DND-41 (cell line): ENCODE measurements at regions not wholly inside any gene's neighbourhood (a gene's known extent, or its start where the extent isn't known, plus 50 kb on each side); places are given as distances from the start of the nearest gene placed in this dataset.

Source experiments
- ATAC-seq: fragments of 200-7000 bp; cut with Tn5 transposase; 3 replicates; pipeline ENCODE4 v1.9.1; 2021; ENCODE audit warnings: low read depth; ENCODE audit not compliant: insufficient read depth
- DNase-seq: peaks from one replicate; pipeline ENCODE4 v3.0.0-alpha.2; 2020
- H2AFZ ChIP-seq: 2 replicates; pipeline ENCODE4 v1.6.0; 2012; ENCODE audit warnings: low read depth, low read length
- H3K27ac ChIP-seq: 2 replicates; pipeline ENCODE4 v1.5.1; 2012; ENCODE audit warnings: low read length, inconsistent platforms
- H3K27me3 ChIP-seq: fragments of 200-600 bp; sonication (generic); 2 replicates; pipeline ENCODE4 v1.6.0; 2012; ENCODE audit warnings: low read length, mild to moderate bottlenecking, inconsistent platforms; ENCODE audit not compliant: insufficient read depth, poor library complexity
- H3K36me3 ChIP-seq: 2 replicates; pipeline ENCODE4 v1.5.1; 2012; ENCODE audit warnings: low read length, inconsistent platforms; ENCODE audit not compliant: insufficient read depth
- H3K4me1 ChIP-seq: 2 replicates; pipeline ENCODE4 v1.5.1; 2012; ENCODE audit warnings: mild to moderate bottlenecking, low read length; ENCODE audit not compliant: insufficient read depth
- H3K4me2 ChIP-seq: 2 replicates; pipeline ENCODE4 v1.6.0; 2012; ENCODE audit warnings: mild to moderate bottlenecking, moderate library complexity, low read length, inconsistent platforms; ENCODE audit not compliant: insufficient read depth
- H3K4me3 ChIP-seq, 2 experiments: fragments of 200-600 bp in 1 of 2; shearing (Covaris generic) in 1 of 2; 2 replicates each; pipeline ENCODE4 v1.5.1; 2012 to 2016; ENCODE audit warnings: inconsistent platforms in 2 of 2, low read length in 2 of 2, mild to moderate bottlenecking in 2 of 2, low read depth in 1 of 2, moderate library complexity in 1 of 2
- H3K79me2 ChIP-seq: 2 replicates; pipeline ENCODE4 v1.6.0; 2012; ENCODE audit warnings: low read length, inconsistent platforms; ENCODE audit not compliant: insufficient read depth
- H3K9ac ChIP-seq: 2 replicates; pipeline ENCODE4 v1.6.0; 2012; ENCODE audit warnings: low read depth, mild to moderate bottlenecking, inconsistent platforms, low read length, moderate library complexity
- H3K9me3 ChIP-seq: 2 replicates; pipeline ENCODE4 v1.5.1; 2012; ENCODE audit warnings: low read length, moderate library complexity, mild to moderate bottlenecking, inconsistent platforms; ENCODE audit not compliant: insufficient read depth, severe bottlenecking
- H4K20me1 ChIP-seq: 2 replicates; pipeline ENCODE4 v1.6.0; 2012; ENCODE audit warnings: low read length; ENCODE audit not compliant: insufficient read depth
- CTCF ChIP-seq: IDR thresholded peaks from 2 replicates; pipeline ENCODE4 v1.5.1; 2012; ENCODE audit warnings: borderline replicate concordance, low read length, moderate library complexity, mild to moderate bottlenecking; ENCODE audit not compliant: poor library complexity, severe bottlenecking; ENCODE audit errors: extremely low read depth
- EZH2 ChIP-seq: IDR thresholded peaks from 3 replicates; pipeline ENCODE4 v1.6.1; 2012; ENCODE audit warnings: borderline replicate concordance, low read depth, mild to moderate bottlenecking, moderate library complexity, low read length, inconsistent platforms; ENCODE audit not compliant: severe bottlenecking

GRCh38 chr13:56378566-56378965 lies 762.2 kb upstream of the PRR20A start:
- Histone ChIP-seq H3K4me2 (no peak overlapping the region), H3K36me3 (no peaks in the 10 kb centered on the region), H3K27me3 (no peaks in the 10 kb centered on the region), H3K4me1 (no peaks in the 10 kb centered on the region), H3K9ac (no peak overlapping the region), H4K20me1 (no peaks in the 10 kb centered on the region), H3K27ac (no peak overlapping the region), H3K9me3 (no peaks in the 10 kb centered on the region), H3K79me2 (no peaks in the 10 kb centered on the region), H3K4me3 (no peak overlapping the region), H2AFZ (no peak overlapping the region)
- no peak for TF ChIP-seq CTCF
- TF ChIP-seq EZH2, result no peak
- ATAC-seq, result no peak
- DNase-seq, result no peak

DNA sequence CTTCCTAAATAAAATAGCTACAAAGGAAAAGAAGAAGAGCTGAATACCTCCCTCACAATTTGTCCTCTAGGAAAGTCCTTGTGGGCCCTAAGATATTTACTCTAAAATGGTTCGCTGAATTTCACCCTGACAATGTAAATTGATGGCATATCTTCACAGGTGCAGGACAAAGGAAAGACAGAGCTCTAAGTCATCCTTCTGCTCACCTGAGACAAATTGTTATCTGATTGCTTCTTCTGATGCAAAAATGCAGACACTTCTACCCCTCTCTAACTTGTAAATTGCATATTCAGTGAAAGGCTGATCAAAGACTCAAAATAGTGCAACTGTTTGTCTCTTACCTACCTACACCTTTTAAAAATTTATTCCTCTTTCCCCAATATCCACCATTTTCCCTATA lies 747.2 kb upstream of the PRR20A start:
- Histone ChIP-seq H3K27ac (no peak overlapping the region), H3K4me3 (no peak overlapping the region), H3K4me1 (no peaks in the 10 kb centered on the region), H2AFZ (no peak overlapping the region), H3K36me3 (no peaks in the 10 kb centered on the region), H3K9me3 (no peaks in the 10 kb centered on the region), H3K9ac (no peak overlapping the region), H4K20me1 (no peaks in the 10 kb centered on the region), H3K79me2 (no peaks in the 10 kb centered on the region), H3K4me2 (no peak overlapping the region), H3K27me3 (no peaks in the 10 kb centered on the region)
- ATAC-seq, result no peak
- TF ChIP-seq EZH2 (no peak), CTCF (no peak)
- DNase-seq, result no peak

DNA sequence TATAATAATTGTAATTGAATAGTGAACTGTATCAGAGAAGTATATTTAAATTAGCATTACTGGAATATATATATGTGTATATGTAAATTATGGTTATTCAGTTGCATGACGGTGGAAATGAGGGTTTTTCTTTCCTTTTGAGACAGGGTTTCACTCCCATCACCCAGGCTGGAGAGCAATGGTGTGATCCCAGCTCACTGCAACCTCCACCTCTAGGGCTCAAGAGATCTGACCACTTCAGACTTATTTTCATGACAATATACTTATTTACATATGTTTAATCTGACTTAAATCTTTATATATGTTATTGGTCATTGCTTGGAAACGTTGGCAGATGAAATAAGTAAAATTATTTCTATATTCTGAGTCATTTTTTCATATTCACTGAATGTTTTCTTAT lies 744.4 kb upstream of the PRR20A start:
- no peaks in the 10 kb centered on the region for H3K4me1 ChIP-seq
- H3K9ac ChIP-seq, result no peak overlapping the region
- H3K4me2 ChIP-seq, result no peak overlapping the region
- ATAC-seq (no peak), DNase-seq (no peak)
- TF ChIP-seq EZH2, result no peak
- TF ChIP-seq CTCF, result no peak
- H3K4me3 ChIP-seq, result no peak overlapping the region
- no peaks in the 10 kb centered on the region for H3K36me3 ChIP-seq
- peaks cover 3% of the 10 kb centered on the region for H3K9me3 ChIP-seq
- H3K79me2 ChIP-seq, result no peaks in the 10 kb centered on the region
- no peaks in the 10 kb centered on the region for H3K27me3 ChIP-seq
- no peak overlapping the region for H2AFZ ChIP-seq
- H3K27ac ChIP-seq, result no peak overlapping the region
- no peaks in the 10 kb centered on the region for H4K20me1 ChIP-seq

GRCh38 chr13:56400774-56401173 lies 739.9 kb upstream of the PRR20A start:
- H3K27ac ChIP-seq, result no peak overlapping the region
- no peaks in the 10 kb centered on the region for H4K20me1 ChIP-seq
- no peak for ATAC-seq
- no peaks in the 10 kb centered on the region for H3K4me1 ChIP-seq
- H3K9me3 ChIP-seq, result peaks cover 3% of the 10 kb centered on the region
- no peaks in the 10 kb centered on the region for H3K36me3 ChIP-seq
- H3K4me3 ChIP-seq, result no peak overlapping the region
- no peak for DNase-seq
- H2AFZ ChIP-seq, result no peak overlapping the region
- H3K79me2 ChIP-seq, result no peaks in the 10 kb centered on the region
- no peak for TF ChIP-seq CTCF
- no peak for TF ChIP-seq EZH2
- no peak overlapping the region for H3K4me2 ChIP-seq
- no peak overlapping the region for H3K9ac ChIP-seq
- no peaks in the 10 kb centered on the region for H3K27me3 ChIP-seq
